ENCODE measurements at regions not wholly inside any gene's neighbourhood (a gene's known extent, or its start where the extent isn't known, plus 50 kb on each side); places are given as distances from the start of the nearest gene placed in this dataset.

DNA sequence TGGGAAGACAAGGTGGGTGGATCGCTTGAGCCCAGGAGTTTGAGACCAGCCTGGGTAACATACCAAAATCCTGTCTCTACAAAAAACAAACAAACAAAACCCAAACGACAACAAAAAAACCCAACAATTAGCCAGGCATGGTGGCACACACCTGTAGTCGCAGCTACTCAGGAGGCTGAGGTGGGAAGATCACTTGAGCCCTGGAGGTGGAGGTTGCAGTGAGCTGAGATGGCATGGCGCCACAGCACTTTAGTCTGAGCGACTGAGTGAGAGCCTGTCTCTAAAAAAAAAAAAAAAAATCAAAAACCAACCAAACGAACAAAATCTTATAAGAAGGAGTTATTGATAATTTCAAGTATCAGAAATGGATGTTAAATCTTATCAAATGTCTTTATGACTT is 114.9 kb downstream of the CDH26 start:
- H3F3A ChIP-seq (ENCODE audit: insufficient read depth, low read length): no peaks in the 10 kb centered on the region
- no peak overlapping the region for H3K4me2 ChIP-seq (ENCODE audit: low read depth, low read length)
- no peak overlapping the region for H3K4me3 ChIP-seq (ENCODE audit: low read length)
- H3K79me2 ChIP-seq (ENCODE audit: low read length): no peaks in the 10 kb centered on the region
- H3K9ac ChIP-seq (ENCODE audit: low read length): no peak overlapping the region
- H3K36me3 ChIP-seq (replicated peaks; ENCODE audit: insufficient read depth, low read length): no peaks in the 10 kb centered on the region
- H3K9me3 ChIP-seq (replicated peaks; ENCODE audit: insufficient read depth, low read length): no peaks in the 10 kb centered on the region
- H3K4me1 ChIP-seq (ENCODE audit: low read length): no peaks in the 10 kb centered on the region
- H3K9me2 ChIP-seq (replicated peaks; ENCODE audit: insufficient read depth, low read length): no peaks in the 10 kb centered on the region
- no peak for DNase-seq
- TF ChIP-seq EZH2 (optimal IDR thresholded peaks at IDR 0.05; ENCODE audit: low read depth, low read length): no peak
- TF ChIP-seq EZH2phosphoT487 (IDR thresholded peaks at IDR 0.05; ENCODE audit: low read length): no peak
- no peak for TF ChIP-seq CTCF (IDR thresholded peaks at IDR 0.05; ENCODE audit: low read length)
- no peaks in the 10 kb centered on the region for H4K20me1 ChIP-seq (ENCODE audit: insufficient read depth, low read length)
- H3K27me3 ChIP-seq (replicated peaks; ENCODE audit: insufficient read depth, low read length): no peaks in the 10 kb centered on the region
- no peak overlapping the region for H2AFZ ChIP-seq (ENCODE audit: low read length)
- no peak overlapping the region for H3K27ac ChIP-seq (ENCODE audit: low read length)

DNA sequence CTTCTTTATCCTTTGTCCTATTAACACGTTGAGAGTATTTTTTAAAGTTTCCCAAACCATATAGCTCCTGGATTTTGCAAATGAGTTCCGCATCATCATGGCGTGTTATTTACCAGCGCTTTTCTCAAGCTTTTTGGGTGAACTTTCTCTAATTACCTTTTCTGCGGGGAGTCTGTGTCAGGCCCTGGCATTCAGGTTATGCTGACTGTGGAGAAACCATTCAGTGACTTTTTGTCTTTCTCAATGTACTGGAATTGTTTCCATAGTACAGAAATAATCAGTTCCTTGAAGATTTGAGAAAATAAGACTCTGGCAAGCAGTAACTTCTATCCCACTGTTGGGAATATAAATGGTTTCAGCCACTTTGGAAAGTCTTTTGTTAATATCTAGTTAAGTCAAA is 115.3 kb downstream of the CDH26 start:
- Histone ChIP-seq H3K27ac (ENCODE audit: low read length) (no peak overlapping the region), H2AFZ (ENCODE audit: low read length) (no peak overlapping the region), H3F3A (ENCODE audit: insufficient read depth, low read length) (no peaks in the 10 kb centered on the region), H3K79me2 (ENCODE audit: low read length) (no peaks in the 10 kb centered on the region), H4K20me1 (ENCODE audit: insufficient read depth, low read length) (no peaks in the 10 kb centered on the region), H3K9me3 (replicated peaks; ENCODE audit: insufficient read depth, low read length) (no peaks in the 10 kb centered on the region), H3K36me3 (replicated peaks; ENCODE audit: insufficient read depth, low read length) (no peaks in the 10 kb centered on the region), H3K9me2 (replicated peaks; ENCODE audit: insufficient read depth, low read length) (no peaks in the 10 kb centered on the region), H3K4me2 (ENCODE audit: low read depth, low read length) (no peak overlapping the region), H3K9ac (ENCODE audit: low read length) (no peak overlapping the region), H3K27me3 (replicated peaks; ENCODE audit: insufficient read depth, low read length) (no peaks in the 10 kb centered on the region), H3K4me3 (ENCODE audit: low read length) (no peak overlapping the region), H3K4me1 (ENCODE audit: low read length) (no peaks in the 10 kb centered on the region)
- TF ChIP-seq CTCF (IDR thresholded peaks at IDR 0.05; ENCODE audit: low read length) (no peak), EZH2 (optimal IDR thresholded peaks at IDR 0.05; ENCODE audit: low read depth, low read length) (no peak), EZH2phosphoT487 (IDR thresholded peaks at IDR 0.05; ENCODE audit: low read length) (no peak)
- DNase-seq: no peak

DNA sequence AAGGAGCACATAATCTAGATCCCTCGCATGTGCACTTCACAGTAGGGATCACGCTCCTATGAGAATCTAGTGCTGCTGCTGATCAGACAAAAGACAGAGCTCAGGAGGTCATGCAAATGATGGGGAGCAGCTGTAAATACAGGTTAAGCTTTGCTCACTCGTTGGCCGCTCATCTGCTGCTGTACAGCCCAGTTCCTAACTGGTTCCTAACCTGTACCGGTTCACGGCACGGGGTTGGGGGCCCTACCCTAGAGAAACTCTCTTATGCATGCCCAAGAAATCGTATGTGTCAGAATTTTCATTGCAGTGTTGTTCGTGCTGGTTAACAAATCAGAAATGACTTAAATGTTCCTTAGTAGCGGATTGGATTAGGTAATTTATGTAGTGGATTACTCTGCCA is 116.1 kb downstream of the CDH26 start:
- Histone ChIP-seq H3K36me3 (replicated peaks; ENCODE audit: insufficient read depth, low read length) (no peaks in the 10 kb centered on the region), H3K4me3 (ENCODE audit: low read length) (no peak overlapping the region), H3K27me3 (replicated peaks; ENCODE audit: insufficient read depth, low read length) (no peaks in the 10 kb centered on the region), H3K4me2 (ENCODE audit: low read depth, low read length) (no peak overlapping the region), H3K9me2 (replicated peaks; ENCODE audit: insufficient read depth, low read length) (no peaks in the 10 kb centered on the region), H3K4me1 (ENCODE audit: low read length) (no peaks in the 10 kb centered on the region), H3K9ac (ENCODE audit: low read length) (no peak overlapping the region), H3F3A (ENCODE audit: insufficient read depth, low read length) (no peaks in the 10 kb centered on the region), H3K9me3 (replicated peaks; ENCODE audit: insufficient read depth, low read length) (no peaks in the 10 kb centered on the region), H3K27ac (ENCODE audit: low read length) (no peak overlapping the region), H3K79me2 (ENCODE audit: low read length) (no peaks in the 10 kb centered on the region), H4K20me1 (ENCODE audit: insufficient read depth, low read length) (no peaks in the 10 kb centered on the region), H2AFZ (ENCODE audit: low read length) (no peak overlapping the region)
- TF ChIP-seq EZH2phosphoT487 (IDR thresholded peaks at IDR 0.05; ENCODE audit: low read length): no peak
- TF ChIP-seq EZH2 (optimal IDR thresholded peaks at IDR 0.05; ENCODE audit: low read depth, low read length): no peak
- TF ChIP-seq CTCF (IDR thresholded peaks at IDR 0.05; ENCODE audit: low read length): no peak
- DNase-seq: no peak
